Skeletal muscle cell (primary cell): ENCODE measurements at regions not wholly inside any gene's neighbourhood (a gene's known extent, or its start where the extent isn't known, plus 50 kb on each side); places are given as distances from the start of the nearest gene placed in this dataset.
A peak's percentile ranks its signal among the peaks of the same experiment; 100 is the strongest.

Source experiments
- DNase-seq: peaks from one replicate; pipeline ENCODE4 v3.0.0-alpha.2; 2010; ENCODE audit warnings: low read depth
- H3K4me3 ChIP-seq: 2 replicates; pipeline ENCODE4 v1.5.1; 2011; ENCODE audit warnings: low read depth, mild to moderate bottlenecking, control low read depth, low read length, moderate library complexity

DNA sequence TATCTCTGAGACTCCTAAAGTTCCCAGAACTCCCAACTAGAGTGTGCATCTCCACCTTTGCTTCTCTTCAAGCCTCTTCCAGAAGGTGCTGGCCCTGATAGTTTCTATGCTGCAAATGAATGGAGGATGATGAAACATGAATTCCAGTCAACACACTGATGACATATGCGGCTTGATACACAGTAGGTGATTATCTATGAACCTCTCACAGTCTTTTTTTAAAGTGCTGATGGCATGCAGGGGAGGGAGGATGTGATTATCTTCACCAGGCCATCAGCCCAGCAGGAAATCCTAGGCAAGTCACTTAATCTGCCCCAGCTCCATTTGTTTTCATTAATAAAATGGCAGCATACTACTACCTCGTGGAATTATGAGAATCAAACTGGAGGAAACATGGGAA lies 548.5 kb downstream of the SOX6 start:
- no peak for DNase-seq
- H3K4me3 ChIP-seq: no peak overlapping the region

- no peak for DNase-seq
- H3K4me3 ChIP-seq: no peak overlapping the region
Observed at GRCh38 chr11:15810082-15810481, 546.3 kb downstream of the SOX6 start.

GRCh38 chr11:15810525-15810924 lies 545.8 kb downstream of the SOX6 start:
- no peak overlapping the region for H3K4me3 ChIP-seq
- DNase-seq: no peak

DNA sequence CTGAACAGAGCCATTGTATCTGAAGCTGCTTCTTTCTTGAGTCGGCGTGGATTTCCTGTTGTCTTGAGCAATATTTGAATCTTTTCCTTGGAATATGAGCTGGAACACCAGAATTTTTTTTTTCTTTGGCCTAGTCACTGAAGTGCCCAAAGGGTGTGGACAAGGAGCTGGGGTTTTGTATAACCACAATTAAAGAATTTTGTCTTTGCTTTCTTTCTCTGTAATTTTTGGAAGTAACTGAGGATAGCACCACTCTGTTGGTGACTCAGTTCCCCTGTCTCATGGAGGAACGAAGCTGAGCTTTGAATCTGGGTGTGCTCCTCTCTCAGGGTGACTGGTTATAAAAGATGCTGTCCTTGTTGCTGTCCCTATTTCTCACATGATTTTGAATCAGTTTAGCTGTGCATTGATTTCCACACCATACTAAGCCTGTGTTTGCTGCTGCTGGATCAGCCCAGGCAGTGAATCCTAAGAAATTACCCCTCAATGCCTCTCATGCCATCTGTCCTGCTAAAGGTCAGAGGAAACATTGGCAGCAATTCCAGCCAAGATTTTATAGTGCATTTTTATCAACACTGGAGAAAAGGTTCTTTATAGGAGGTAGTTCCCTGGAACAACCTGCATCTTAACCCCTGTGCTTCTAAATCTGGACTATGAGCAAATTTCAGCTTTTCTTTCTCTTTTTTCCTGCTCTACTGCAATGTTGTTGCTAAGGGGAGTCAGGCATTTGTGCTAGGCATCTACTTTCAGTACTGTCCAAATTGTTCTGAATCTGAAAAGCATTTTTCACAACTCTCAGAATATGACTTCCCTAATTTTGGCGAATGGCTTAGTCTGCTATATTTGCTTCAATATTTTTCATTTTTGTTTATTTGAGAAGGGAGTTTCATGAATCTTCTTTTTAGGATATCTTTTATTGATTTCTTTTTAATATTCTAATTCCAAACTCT lies 540.8 kb downstream of the SOX6 start:
- H3K4me3 ChIP-seq: no peak overlapping the region
- DNase-seq: no peak

DNA sequence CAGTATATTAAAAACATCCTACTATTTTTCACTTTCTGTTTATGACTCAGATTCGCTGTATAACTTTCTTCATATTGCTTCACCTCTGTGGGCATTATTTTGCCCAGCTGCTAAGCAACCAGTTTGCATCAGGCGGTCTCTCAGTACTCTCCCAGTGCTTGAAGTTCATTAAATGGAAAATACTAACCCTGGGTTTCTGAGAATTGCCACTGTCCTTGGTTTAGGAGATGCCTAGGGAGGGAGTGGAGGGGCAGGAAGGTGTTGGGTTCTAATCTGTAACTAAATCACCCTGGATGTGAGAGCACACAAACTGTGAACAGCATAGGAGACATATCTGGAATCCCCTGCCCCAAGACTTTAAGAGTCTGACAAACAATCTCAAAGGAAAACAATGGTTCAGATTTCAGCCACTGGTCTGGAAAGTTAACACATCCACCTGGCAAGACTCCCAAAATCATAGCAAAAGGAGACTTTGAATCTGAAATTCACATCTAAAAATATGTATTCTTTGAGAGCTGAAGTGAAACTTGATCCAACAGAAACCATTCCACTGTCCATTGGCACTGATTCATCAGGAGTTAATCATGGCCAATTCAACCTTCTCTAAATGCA lies 540.0 kb downstream of the SOX6 start:
- DNase-seq: peak; percentile 78
- H3K4me3 ChIP-seq: no peak overlapping the region

GRCh38 chr11:15817001-15817400 lies 539.3 kb downstream of the SOX6 start:
- no peak for DNase-seq
- no peak overlapping the region for H3K4me3 ChIP-seq

- DNase-seq: no peak
- no peak overlapping the region for H3K4me3 ChIP-seq
Observed at GRCh38 chr11:15818132-15818842, 538.1 kb downstream of the SOX6 start.

DNA sequence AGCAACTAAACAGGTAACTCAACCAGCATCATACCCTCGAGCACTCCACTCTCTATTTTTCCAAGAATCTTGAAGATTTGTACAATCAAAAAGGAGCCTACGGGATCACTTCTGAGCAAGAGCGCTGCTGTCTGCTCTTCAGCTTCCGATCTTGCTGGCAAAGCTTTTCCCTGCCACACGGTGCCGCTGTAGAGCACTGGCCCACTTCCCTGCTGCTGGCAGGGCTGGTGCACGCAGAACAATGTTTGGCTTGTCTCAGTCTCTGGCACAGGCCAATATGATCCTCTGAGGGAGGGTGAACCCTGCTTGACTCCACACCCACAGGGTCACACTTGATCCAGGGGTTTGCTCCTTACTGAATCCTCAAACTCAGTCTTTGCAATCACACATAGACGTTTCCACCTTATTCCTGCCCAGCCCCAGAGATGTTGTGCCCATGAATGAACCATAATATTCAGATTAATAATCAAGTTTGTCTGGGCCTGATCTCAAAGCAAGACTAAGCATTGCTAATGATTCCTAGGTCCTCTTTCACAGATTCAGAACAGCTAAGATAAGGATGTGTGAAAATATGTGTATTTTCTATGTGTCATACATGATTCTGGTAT lies 536.6 kb downstream of the SOX6 start:
- no peak overlapping the region for H3K4me3 ChIP-seq
- no peak for DNase-seq

GRCh38 chr11:15821451-15821850 lies 534.9 kb downstream of the SOX6 start:
- H3K4me3 ChIP-seq: no peak overlapping the region
- no peak for DNase-seq

GRCh38 chr11:15824060-15824459 lies 532.3 kb downstream of the SOX6 start:
- DNase-seq: no peak
- H3K4me3 ChIP-seq: no peak overlapping the region

DNA sequence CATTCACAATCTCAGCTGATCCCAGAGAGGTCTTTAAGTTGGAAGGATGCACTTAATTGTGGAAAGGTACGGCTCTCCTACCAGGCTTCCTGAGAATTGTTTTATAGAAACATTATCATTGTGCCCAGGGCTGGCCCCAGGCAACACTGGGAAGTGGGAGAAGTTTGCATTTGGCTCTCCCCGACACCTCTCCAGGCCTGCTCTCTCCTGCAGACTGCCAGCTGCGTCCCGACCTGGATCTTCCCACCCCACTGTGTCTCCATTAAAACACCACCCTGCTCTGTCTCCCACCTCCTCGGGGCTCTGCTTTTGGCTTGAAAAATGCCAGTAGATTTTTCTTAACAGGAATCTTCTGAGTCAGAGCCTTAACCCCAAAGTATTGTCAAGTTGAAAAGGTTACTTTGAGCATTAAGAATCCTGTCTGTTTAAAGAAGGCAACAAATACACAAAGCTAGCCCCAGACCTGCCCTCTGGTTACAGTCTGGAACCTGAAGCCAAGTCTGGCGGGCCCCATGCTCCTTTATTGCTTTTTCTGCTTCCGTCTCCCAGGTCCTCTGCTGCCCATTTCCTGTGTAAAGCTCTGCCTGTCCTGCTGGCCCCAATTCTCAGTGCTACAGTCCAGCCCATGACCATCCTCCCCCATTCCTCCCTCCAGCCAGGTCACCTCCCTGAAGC lies 530.2 kb downstream of the SOX6 start:
- no peak for DNase-seq
- H3K4me3 ChIP-seq: no peak overlapping the region

- DNase-seq: no peak
- H3K4me3 ChIP-seq: no peak overlapping the region
Observed at GRCh38 chr11:15826826-15827225, 529.5 kb downstream of the SOX6 start.

- no peak overlapping the region for H3K4me3 ChIP-seq
- no peak for DNase-seq
Observed at GRCh38 chr11:15828215-15828853, 528.0 kb downstream of the SOX6 start.

DNA sequence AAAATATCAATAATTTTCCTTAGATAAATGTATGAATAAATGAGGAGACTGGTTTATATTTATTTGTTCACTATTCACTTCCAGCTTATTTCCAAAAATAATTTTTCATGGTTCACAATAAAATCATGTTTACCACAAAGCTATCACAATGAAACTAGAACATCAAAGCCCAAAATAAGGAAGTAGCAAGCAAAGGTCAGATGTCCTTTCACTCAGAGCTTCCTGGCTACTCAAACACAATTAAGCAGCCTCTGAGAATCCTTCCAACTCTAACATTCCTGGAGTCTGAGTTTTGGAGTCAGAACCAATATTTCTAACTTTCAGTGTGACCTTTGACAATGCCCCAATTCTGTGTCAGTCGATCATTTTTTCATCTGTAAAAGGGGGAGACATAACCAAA lies 527.0 kb downstream of the SOX6 start:
- no peak for DNase-seq
- H3K4me3 ChIP-seq: no peak overlapping the region

GRCh38 chr11:15830741-15831428 lies 525.5 kb downstream of the SOX6 start:
- DNase-seq: no peak
- no peak overlapping the region for H3K4me3 ChIP-seq

GRCh38 chr11:15835788-15836411 lies 520.4 kb downstream of the SOX6 start:
- H3K4me3 ChIP-seq: no peak overlapping the region
- no peak for DNase-seq

- H3K4me3 ChIP-seq: no peak overlapping the region
- no peak for DNase-seq
Observed at GRCh38 chr11:15836795-15837194, 519.6 kb downstream of the SOX6 start.

DNA sequence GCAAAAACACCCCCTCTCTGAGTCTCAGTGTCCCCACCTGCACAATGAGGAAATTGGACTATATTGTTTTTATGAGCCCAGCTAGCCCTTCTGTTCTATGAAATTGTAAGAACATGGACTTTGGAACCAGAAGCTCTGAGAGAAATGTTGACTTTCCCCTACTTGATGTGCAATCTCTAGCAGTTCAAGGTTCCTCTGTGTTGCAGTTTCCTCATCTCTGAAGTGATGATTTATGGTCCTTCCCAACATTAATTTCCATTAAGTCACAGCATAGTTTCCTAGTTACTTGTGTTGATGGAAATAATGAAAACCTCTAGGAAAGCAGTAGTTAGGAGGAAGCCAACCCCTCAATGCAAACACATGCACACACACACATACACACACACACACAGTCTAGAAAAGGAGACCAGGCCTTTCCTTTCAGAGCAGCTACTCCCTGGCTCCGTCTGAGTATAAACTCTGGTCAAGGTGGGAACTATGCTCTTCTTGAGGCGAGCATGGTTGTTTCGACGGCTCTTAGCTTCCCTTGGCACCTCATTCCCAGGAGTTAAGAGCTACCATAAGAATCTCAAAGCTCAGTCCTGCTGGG lies 518.4 kb downstream of the SOX6 start:
- DNase-seq: no peak

More for the DNA sequence above, 518.4 kb downstream of the SOX6 start:
- H3K4me3 ChIP-seq: no peak overlapping the region
